Sigmoid colon (tissue), 4 donors: ENCODE measurements at regions not wholly inside any gene's neighbourhood (a gene's known extent, or its start where the extent isn't known, plus 50 kb on each side); places are given as distances from the start of the nearest gene placed in this dataset.

ENCODE experiments used
- EP300 ChIP-seq, 4 donors: sonication (generic); formaldehyde crosslinking; IDR thresholded peaks; one replicate each; pipeline ENCODE4 v1.6.1; 2017; ENCODE audit warnings: antibody characterized with exemption in 4 of 4
- POLR2A ChIP-seq, 2 donors: fragments of 450-650 bp; IDR thresholded peaks; one replicate each; pipeline ENCODE4 v1.6.1; 2016; ENCODE audit warnings: antibody characterized with exemption in 2 of 2, mild to moderate bottlenecking in 2 of 2, moderate library complexity in 2 of 2
- POLR2AphosphoS5 ChIP-seq, 4 donors: sonication (generic); formaldehyde crosslinking; IDR thresholded peaks; one replicate each; pipeline ENCODE4 v1.6.1; 2017; ENCODE audit warnings: antibody characterized with exemption in 4 of 4
- TF ChIP-seq, protein P1 (sequence below), 4 experiments: fragments of 450-650 bp in 3 of 4; fragments of 200-600 bp in 1 of 4; IDR thresholded peaks; one replicate each; pipeline ENCODE4 v1.5.1; 2016 to 2019; ENCODE audit warnings: antibody characterized with exemption in 4 of 4, mild to moderate bottlenecking in 3 of 4, moderate library complexity in 2 of 4

DNA sequence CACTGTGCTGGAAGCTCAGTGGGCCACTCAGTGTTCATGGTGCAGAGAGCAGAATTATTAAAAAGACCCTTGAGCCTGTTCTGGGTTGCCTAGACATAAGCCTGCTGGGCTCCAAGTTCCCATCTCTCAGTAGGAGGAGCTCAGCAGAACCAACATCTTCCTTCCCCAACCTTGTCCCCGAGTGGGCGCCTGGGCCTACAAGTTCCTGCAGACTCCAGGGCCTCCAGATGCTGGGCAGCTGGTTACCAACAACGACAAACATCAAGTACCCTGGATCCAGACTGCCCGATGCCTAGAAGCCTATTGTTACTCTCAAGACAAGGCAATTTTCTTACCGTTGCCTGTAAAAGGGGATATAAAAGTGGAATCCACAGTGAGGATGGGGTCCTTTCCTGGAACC is 214.2 kb downstream of the HAUS1 start:
- TF ChIP-seq POLR2A (IDR thresholded peaks at IDR 0.05) (no peak), POLR2AphosphoS5 (IDR thresholded peaks at IDR 0.05) (no peak), EP300 (IDR thresholded peaks at IDR 0.05) (no peak)
- TF ChIP-seq, protein P1, sequence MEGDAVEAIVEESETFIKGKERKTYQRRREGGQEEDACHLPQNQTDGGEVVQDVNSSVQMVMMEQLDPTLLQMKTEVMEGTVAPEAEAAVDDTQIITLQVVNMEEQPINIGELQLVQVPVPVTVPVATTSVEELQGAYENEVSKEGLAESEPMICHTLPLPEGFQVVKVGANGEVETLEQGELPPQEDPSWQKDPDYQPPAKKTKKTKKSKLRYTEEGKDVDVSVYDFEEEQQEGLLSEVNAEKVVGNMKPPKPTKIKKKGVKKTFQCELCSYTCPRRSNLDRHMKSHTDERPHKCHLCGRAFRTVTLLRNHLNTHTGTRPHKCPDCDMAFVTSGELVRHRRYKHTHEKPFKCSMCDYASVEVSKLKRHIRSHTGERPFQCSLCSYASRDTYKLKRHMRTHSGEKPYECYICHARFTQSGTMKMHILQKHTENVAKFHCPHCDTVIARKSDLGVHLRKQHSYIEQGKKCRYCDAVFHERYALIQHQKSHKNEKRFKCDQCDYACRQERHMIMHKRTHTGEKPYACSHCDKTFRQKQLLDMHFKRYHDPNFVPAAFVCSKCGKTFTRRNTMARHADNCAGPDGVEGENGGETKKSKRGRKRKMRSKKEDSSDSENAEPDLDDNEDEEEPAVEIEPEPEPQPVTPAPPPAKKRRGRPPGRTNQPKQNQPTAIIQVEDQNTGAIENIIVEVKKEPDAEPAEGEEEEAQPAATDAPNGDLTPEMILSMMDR (IDR thresholded peaks at IDR 0.05), result no peak
